Esophagus muscularis mucosa (tissue), 4 donors: ENCODE measurements at regions not wholly inside any gene's neighbourhood (a gene's known extent, or its start where the extent isn't known, plus 50 kb on each side); places are given as distances from the start of the nearest gene placed in this dataset.

ENCODE experiments used
- DNase-seq: peaks from one replicate; pipeline ENCODE4 v3.0.0-alpha.2; 2017; ENCODE audit errors: extremely low spot score
- H3K27ac ChIP-seq, 4 donors: fragments of 200-600 bp; sonication (generic); replicated peaks in 1 of 4; 1 replicate in 3 of 4; 2 replicates in 1 of 4; pipeline ENCODE4 v1.5.1; 2016 to 2019; ENCODE audit warnings: mild to moderate bottlenecking in 1 of 4
- H3K27me3 ChIP-seq, 4 donors: fragments of 200-600 bp; sonication (generic); one replicate each; pipeline versions ENCODE4 v1.5.1 to v1.6.0; 2016 to 2019
- H3K36me3 ChIP-seq, 4 donors: fragments of 200-600 bp; sonication (generic); one replicate each; pipeline ENCODE4 v1.5.1; 2016 to 2019
- H3K4me1 ChIP-seq, 4 donors: fragments of 200-600 bp; sonication (generic); one replicate each; pipeline ENCODE4 v1.5.1; 2016 to 2019
- H3K4me3 ChIP-seq, 4 donors: fragments of 200-600 bp; sonication (generic); 1 replicate in 2 of 4; 2 replicates in 2 of 4; pipeline ENCODE4 v1.5.1; 2016 to 2019; ENCODE audit warnings: mild to moderate bottlenecking in 4 of 4, moderate library complexity in 1 of 4
- H3K9me3 ChIP-seq, 4 donors: fragments of 200-600 bp; sonication (generic); 1 replicate in 3 of 4; 2 replicates in 1 of 4; pipeline ENCODE4 v1.5.1; 2016 to 2019
- CTCF ChIP-seq, 3 experiments: fragments of 200-600 bp in 2 of 3; fragments of 450-650 bp in 1 of 3; sonication (generic) in 2 of 3; IDR thresholded peaks; one replicate each; pipeline ENCODE4 v1.5.1; 2017 to 2019; ENCODE audit warnings: antibody characterized with exemption in 3 of 3, mild to moderate bottlenecking in 2 of 3, moderate library complexity in 1 of 3
- EP300 ChIP-seq: sonication (generic); formaldehyde crosslinking; IDR thresholded peaks from one replicate; pipeline ENCODE4 v1.6.1; 2017; ENCODE audit warnings: antibody characterized with exemption
- POLR2A ChIP-seq: fragments of 450-650 bp; IDR thresholded peaks from one replicate; pipeline ENCODE4 v1.6.1; 2017; ENCODE audit warnings: antibody characterized with exemption, moderate library complexity, mild to moderate bottlenecking, low read depth
- POLR2AphosphoS5 ChIP-seq, 2 donors: sonication (generic); formaldehyde crosslinking; IDR thresholded peaks; one replicate each; pipeline ENCODE4 v1.6.1; 2017; ENCODE audit warnings: antibody characterized with exemption in 2 of 2
- WGBS: methylation state at CpG from one replicate; pipeline ENCODE4 v1.1.5; 2018; 5-methylcytosine and 5-hydroxymethylcytosine counted together
- intact Hi-C: fragments of 100-400 bp; cut with DNase I; formaldehyde crosslinking; loops from one replicate; pipeline ENCODE4 v1.15.1; 2023

- TF ChIP-seq CTCF (IDR thresholded peaks at IDR 0.05) = no peak
- no peak for TF ChIP-seq EP300
- no peak for TF ChIP-seq POLR2A
- TF ChIP-seq POLR2AphosphoS5 (IDR thresholded peaks at IDR 0.05) = no peak
- H3K4me3 ChIP-seq = no peak overlapping the region
- no peaks in the 10 kb centered on the region for H3K27me3 ChIP-seq
- H3K27ac ChIP-seq = no peak overlapping the region
- intact Hi-C loops = no loop called here
- H3K4me1 ChIP-seq = no peaks in the 10 kb centered on the region
- H3K36me3 ChIP-seq = no peaks in the 10 kb centered on the region
- DNase-seq = no peak
- H3K9me3 ChIP-seq = no peaks in the 10 kb centered on the region
- WGBS = 78% methylated on average over 3 of the region's 3 CpGs
Observed at GRCh38 chr18:30328839-30329238, 713.7 kb downstream of the DSC3 start.

- Histone ChIP-seq H3K36me3 (no peaks in the 10 kb centered on the region), H3K27ac (no peak overlapping the region), H3K27me3 (no peaks in the 10 kb centered on the region), H3K4me3 (no peak overlapping the region), H3K4me1 (no peaks in the 10 kb centered on the region), H3K9me3 (no peaks in the 10 kb centered on the region)
- no peak for TF ChIP-seq POLR2A
- no peak for TF ChIP-seq POLR2AphosphoS5 (IDR thresholded peaks at IDR 0.05)
- TF ChIP-seq EP300 = no peak
- no peak for TF ChIP-seq CTCF (IDR thresholded peaks at IDR 0.05)
- intact Hi-C loops = no loop called here
- DNase-seq = no peak
Observed at GRCh38 chr18:30302181-30302580, 740.4 kb downstream of the DSC3 start.

- no peak for DNase-seq
- H3K4me3 ChIP-seq = no peak overlapping the region
- WGBS = 74% methylated on average over 2 of the region's 2 CpGs
- no peaks in the 10 kb centered on the region for H3K36me3 ChIP-seq
- TF ChIP-seq EP300 = no peak
- no peak overlapping the region for H3K27ac ChIP-seq
- no peaks in the 10 kb centered on the region for H3K4me1 ChIP-seq
- no peaks in the 10 kb centered on the region for H3K9me3 ChIP-seq
- H3K27me3 ChIP-seq = no peaks in the 10 kb centered on the region
- intact Hi-C loops = no loop called here
Observed at GRCh38 chr18:30298769-30299168, 743.8 kb downstream of the DSC3 start.

GRCh38 chr18:30288662-30289414 lies 753.7 kb downstream of the DSC3 start:
- WGBS = 62% methylated on average over 6 of the region's 6 CpGs
- H3K4me1 ChIP-seq = no peaks in the 10 kb centered on the region
- no peak overlapping the region for H3K4me3 ChIP-seq
- H3K27ac ChIP-seq = no peak overlapping the region
- no peaks in the 10 kb centered on the region for H3K36me3 ChIP-seq
- intact Hi-C loops = no loop called here
- no peaks in the 10 kb centered on the region for H3K27me3 ChIP-seq
- no peaks in the 10 kb centered on the region for H3K9me3 ChIP-seq
- TF ChIP-seq POLR2A = no peak
- TF ChIP-seq CTCF (IDR thresholded peaks at IDR 0.05) = no peak
- TF ChIP-seq EP300 = no peak
- no peak for DNase-seq

GRCh38 chr18:30280861-30281470 lies 761.6 kb downstream of the DSC3 start:
- 53% methylated on average over 5 of the region's 5 CpGs for WGBS
- H3K36me3 ChIP-seq = no peaks in the 10 kb centered on the region
- no peaks in the 10 kb centered on the region for H3K4me1 ChIP-seq
- H3K4me3 ChIP-seq = no peak overlapping the region
- TF ChIP-seq EP300 (no peak), CTCF (IDR thresholded peaks at IDR 0.05) (peak; percentile 17 to 58 (median 41)), POLR2A (no peak)
- no peaks in the 10 kb centered on the region for H3K9me3 ChIP-seq
- intact Hi-C loops = no loop called here
- H3K27me3 ChIP-seq = no peaks in the 10 kb centered on the region
- no peak overlapping the region for H3K27ac ChIP-seq
- DNase-seq = no peak
